Jurkat, Clone E6-1 (cell line): ENCODE measurements at regions not wholly inside any gene's neighbourhood (a gene's known extent, or its start where the extent isn't known, plus 50 kb on each side); places are given as distances from the start of the nearest gene placed in this dataset.

Source experiments
- DNase-seq: peaks from one replicate; pipeline ENCODE4 v3.0.0-alpha.2; 2011; ENCODE audit warnings: low read depth, low spot score
- H3K4me3 ChIP-seq: 2 replicates; pipeline ENCODE4 v1.5.1; 2011; ENCODE audit warnings: mild to moderate bottlenecking, low read length, control low read depth, moderate library complexity

- no peak for DNase-seq
- H3K4me3 ChIP-seq: no peak overlapping the region
Observed at GRCh38 chr4:137468836-137469235, 63.5 kb downstream of the PCDH18 start.

- H3K4me3 ChIP-seq: no peak overlapping the region
- no peak for DNase-seq
Observed at GRCh38 chr4:137467537-137467936, 64.8 kb downstream of the PCDH18 start.

- no peak overlapping the region for H3K4me3 ChIP-seq
- no peak for DNase-seq
Observed at GRCh38 chr4:137463377-137464003, 68.8 kb downstream of the PCDH18 start.

GRCh38 chr4:137455647-137456321 is 76.5 kb downstream of the PCDH18 start:
- DNase-seq: no peak
- H3K4me3 ChIP-seq: no peak overlapping the region

GRCh38 chr4:137454767-137455166 is 77.5 kb downstream of the PCDH18 start:
- no peak for DNase-seq
- H3K4me3 ChIP-seq: no peak overlapping the region

GRCh38 chr4:137452799-137453198 is 79.5 kb downstream of the PCDH18 start:
- no peak overlapping the region for H3K4me3 ChIP-seq
- no peak for DNase-seq

GRCh38 chr4:137451172-137451825 is 81.0 kb downstream of the PCDH18 start:
- no peak overlapping the region for H3K4me3 ChIP-seq
- DNase-seq: no peak

- DNase-seq: no peak
- H3K4me3 ChIP-seq: no peak overlapping the region
Observed at GRCh38 chr4:137448402-137448801, 83.9 kb downstream of the PCDH18 start.

GRCh38 chr4:137446071-137446470 is 86.2 kb downstream of the PCDH18 start:
- no peak for DNase-seq
- no peak overlapping the region for H3K4me3 ChIP-seq

- H3K4me3 ChIP-seq: no peak overlapping the region
- DNase-seq: no peak
Observed at GRCh38 chr4:137443031-137443800, 89.1 kb downstream of the PCDH18 start.

- H3K4me3 ChIP-seq: no peak overlapping the region
- DNase-seq: no peak
Observed at GRCh38 chr4:137432446-137433311, 99.6 kb downstream of the PCDH18 start.

- no peak overlapping the region for H3K4me3 ChIP-seq
Observed at GRCh38 chr4:137430171-137430570, 102.1 kb downstream of the PCDH18 start.

GRCh38 chr4:137427411-137427810 is 104.9 kb downstream of the PCDH18 start:
- no peak overlapping the region for H3K4me3 ChIP-seq
- no peak for DNase-seq

More at GRCh38 chr4:137430171-137430570, 102.1 kb downstream of the PCDH18 start:
- no peak for DNase-seq

GRCh38 chr4:137425281-137425680 is 107.0 kb downstream of the PCDH18 start:
- DNase-seq: no peak
- H3K4me3 ChIP-seq: no peak overlapping the region

GRCh38 chr4:137422666-137423065 is 109.6 kb downstream of the PCDH18 start:
- no peak for DNase-seq
- no peak overlapping the region for H3K4me3 ChIP-seq

- no peak overlapping the region for H3K4me3 ChIP-seq
- DNase-seq: no peak
Observed at GRCh38 chr4:137421796-137422195, 110.5 kb downstream of the PCDH18 start.

GRCh38 chr4:137420901-137421396 is 111.3 kb downstream of the PCDH18 start:
- H3K4me3 ChIP-seq: no peak overlapping the region
- DNase-seq: no peak

- no peak for DNase-seq
- H3K4me3 ChIP-seq: no peak overlapping the region
Observed at GRCh38 chr4:137417676-137418075, 114.6 kb downstream of the PCDH18 start.

- DNase-seq: no peak
- no peak overlapping the region for H3K4me3 ChIP-seq
Observed at GRCh38 chr4:137414802-137415201, 117.5 kb downstream of the PCDH18 start.
